Stimulated activated CD8-positive, alpha-beta memory T cell treated with anti-CD3 and anti-CD28 coated beads, Interleukin-12 subunit alpha, Interleukin-12 subunit beta, amount 100 ng/mL, for 24 hours (primary cell): ENCODE measurements at regions not wholly inside any gene's neighbourhood (a gene's known extent, or its start where the extent isn't known, plus 50 kb on each side); places are given as distances from the start of the nearest gene placed in this dataset.
"Not testable (repeated sequence)": the region's sequence is repeated elsewhere in the genome, so short reads cannot be mapped to it uniquely, and the experiment has no call there.

Experiments
- DNase-seq: peaks from one replicate; pipeline ENCODE4 v3.0.0-alpha.2; 2020; ENCODE audit errors: extremely low read depth

DNA sequence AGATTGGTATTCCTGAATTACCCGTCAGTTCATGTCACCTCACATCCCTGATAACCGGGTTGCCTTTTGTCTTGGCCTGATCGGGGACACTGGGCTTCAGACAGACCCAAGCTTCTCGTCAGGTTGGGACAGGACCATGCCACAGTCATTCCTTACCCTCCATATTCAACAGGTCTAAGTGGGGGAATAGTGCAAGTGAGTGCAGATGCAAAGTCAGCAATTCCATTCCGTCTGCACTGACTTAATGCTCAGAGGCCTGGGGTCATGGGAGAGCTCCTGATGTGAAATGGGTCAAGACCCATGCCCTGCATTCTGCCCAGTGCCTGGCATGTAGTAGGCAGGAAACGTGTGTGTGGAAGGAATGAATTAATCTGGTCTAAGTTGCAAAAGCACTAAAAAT is 95.4 kb upstream of the PITRM1 start:
- no peak for DNase-seq

DNA sequence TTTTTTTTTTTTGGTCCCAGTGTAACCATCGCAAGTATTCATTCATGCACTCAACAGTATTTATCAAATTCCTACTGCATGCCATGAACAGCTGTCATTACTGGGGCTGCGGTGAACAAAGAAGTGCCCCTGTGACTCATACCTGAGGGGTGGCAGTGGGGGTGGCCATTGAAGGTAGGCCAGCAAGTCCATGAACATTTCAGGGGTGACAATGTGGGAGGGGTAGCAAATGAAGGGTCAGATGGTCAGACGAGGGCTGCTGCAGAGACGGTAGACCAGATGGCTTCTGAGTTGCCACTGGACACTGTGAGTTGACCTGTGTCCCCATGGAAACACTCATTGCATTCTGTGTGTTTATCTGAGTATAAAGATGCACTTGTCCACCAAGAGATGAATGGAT is 92.5 kb upstream of the PITRM1 start:
- no peak for DNase-seq

DNA sequence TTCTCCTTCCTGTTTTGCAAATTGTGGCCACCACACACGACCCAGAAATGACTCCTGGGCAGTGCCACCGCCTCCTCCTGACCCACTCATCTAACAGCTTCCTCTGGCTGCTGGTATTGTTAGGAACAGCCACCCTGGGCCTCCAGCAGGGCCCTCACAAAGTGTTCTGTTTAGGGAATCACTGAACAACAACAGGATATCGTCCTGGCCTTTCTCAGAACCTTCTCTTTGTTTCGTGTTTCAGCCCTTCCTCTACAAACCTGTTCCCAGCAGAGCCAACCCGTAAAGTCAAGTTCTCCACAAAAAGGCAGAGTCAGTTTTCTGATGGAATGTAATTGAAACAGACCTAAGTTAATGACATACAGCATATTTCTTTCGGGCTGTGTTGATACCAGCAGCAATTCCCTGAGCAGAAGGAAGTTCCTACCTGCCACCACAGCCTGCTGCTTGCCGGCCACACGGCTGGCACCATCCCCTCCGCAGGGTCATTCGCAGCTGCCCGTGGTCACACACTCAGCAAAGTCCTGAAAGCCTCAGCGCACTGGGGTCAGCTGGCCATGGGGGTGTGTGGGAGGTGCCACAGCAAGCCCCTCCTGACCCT is 91.7 kb upstream of the PITRM1 start:
- no peak for DNase-seq

GRCh38 chr10:3263747-3264146 is 91.2 kb upstream of the PITRM1 start:
- no peak for DNase-seq

DNA sequence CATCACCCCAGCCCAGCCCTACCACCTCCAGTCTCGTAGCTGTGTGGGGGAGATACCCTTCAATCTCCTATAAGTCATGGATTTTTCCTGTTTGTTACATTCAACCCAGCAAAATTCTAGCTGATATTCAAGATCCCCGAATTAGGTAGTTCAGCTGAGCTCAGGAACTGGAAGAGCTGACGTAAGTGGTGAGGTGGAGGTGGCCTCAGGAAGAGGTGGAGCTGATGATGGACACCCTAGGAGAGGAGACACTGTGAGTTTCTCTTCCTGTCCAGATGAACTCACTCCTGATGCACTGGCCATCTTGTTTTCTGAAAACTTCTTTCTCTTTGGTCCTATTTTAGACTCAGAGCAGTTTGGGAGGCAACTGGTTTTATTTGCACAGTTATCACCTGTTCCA is 90.5 kb upstream of the PITRM1 start:
- no peak for DNase-seq

DNA sequence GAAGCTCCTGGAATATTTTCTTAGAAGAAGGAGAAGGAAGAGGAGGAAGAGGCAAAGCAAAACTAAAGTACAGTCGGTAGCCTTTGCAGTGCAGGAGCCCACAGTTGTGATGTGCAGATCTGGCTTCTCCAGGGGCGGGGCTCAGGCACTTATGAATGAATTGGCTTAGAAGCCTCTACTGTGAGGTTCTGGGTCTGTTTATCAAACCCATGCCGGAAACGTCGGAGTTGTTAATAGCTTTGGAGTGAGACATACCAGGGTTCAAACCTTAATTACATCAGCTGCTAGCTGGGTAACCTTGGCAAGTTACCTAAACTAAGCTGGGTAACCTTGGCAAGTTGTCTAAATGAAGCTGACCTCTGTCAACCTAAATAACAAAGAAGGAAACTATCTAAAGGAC is 89.3 kb upstream of the PITRM1 start:
- DNase-seq = no peak

GRCh38 chr10:3260066-3260834 is 87.7 kb upstream of the PITRM1 start:
- DNase-seq = no peak

DNA sequence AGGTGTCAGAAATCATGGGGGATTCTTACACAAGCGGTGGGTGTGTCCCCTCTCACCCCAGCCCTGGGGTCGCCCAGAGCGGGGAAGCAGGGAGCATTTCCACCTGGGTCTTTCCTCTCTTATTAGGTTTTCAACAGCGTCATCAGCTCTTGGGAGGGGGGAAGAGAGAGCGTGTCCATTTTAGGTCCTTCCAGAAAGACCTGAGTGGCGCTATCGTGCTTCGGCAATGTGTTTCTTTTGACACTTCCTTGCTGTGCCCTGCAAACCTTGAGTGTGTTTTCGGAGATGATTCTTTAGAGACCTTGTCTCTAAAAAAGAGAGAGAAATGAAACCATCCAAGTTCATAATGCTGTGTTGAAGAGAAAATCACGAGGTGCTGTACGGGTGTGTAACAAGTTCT is 86.9 kb upstream of the PITRM1 start:
- no peak for DNase-seq

GRCh38 chr10:3258394-3258793 is 85.8 kb upstream of the PITRM1 start:
- DNase-seq = no peak

GRCh38 chr10:3255616-3256015 is 83.0 kb upstream of the PITRM1 start:
- DNase-seq = no peak

DNA sequence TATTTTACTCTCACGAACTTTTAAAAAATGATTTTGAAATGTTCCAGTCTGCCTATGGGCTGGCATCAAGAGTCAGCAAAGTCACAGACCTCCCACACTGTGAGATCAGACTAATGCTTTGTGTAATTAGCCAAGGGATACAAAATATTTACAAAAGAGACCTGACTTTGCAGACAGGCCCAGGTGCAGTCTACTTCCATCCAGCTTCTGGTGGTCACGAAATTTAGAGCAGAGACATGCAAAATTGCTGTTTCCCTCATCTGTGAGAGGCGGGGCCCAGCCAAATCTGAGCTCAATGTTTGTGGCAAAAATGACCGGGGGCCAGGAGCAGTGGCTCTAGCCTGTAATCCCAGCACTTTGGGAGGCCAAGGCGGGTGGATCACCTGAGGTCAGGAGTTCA is 82.5 kb upstream of the PITRM1 start:
- no peak for DNase-seq

DNA sequence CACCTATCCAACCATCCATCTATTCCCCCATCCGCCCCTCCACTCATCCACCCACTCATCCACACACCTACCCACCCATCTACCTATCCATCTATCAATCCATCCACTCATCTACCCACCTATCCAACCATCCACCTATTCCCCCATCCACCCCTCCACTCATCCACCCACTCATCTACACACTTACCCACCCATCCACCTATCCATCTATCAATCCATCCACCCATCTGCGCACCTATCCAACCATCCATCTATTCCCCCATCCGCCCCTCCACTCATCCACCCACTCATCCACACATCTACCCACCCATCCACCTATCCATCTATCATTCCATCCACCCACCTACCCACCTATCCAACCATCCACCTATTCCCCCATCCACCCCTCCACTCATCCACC is 81.4 kb upstream of the PITRM1 start:
- not testable (repeated sequence) for DNase-seq

GRCh38 chr10:3251172-3251571 is 78.6 kb upstream of the PITRM1 start:
- no peak for DNase-seq

DNA sequence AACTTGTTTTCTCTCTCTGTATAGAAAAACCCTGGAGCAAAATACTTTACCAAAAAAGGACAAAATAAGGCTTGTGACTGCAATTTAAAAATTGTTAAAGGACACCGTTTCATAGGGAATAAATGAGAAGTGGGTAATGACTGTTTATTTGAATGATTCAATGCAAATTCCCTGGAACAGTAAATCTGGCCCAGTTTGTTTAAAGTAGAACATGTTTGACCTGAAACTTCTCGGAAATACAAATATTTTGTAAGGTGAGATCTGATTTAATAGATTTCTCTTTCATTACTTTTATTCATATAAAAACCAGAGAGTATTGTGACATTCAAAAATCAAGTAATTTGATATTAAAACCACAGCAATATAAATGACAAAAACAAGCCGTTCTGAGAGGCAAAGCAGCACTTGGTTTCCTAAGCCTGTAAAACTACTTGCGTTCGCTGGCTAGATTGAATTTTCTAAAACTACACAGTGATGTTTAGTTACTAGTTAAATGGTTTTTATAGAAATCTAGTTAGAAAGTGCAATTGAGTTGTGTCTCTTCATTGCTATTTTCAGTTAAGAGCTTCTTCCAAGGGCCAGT is 76.8 kb upstream of the PITRM1 start:
- DNase-seq = no peak

GRCh38 chr10:3248526-3249306 is 76.1 kb upstream of the PITRM1 start:
- DNase-seq = no peak

GRCh38 chr10:3245395-3245794 is 72.8 kb upstream of the PITRM1 start:
- DNase-seq = no peak

GRCh38 chr10:3241967-3242650 is 69.5 kb upstream of the PITRM1 start:
- no peak for DNase-seq

- DNase-seq = no peak
Measured at GRCh38 chr10:3241274-3241921, 68.8 kb upstream of the PITRM1 start.

DNA sequence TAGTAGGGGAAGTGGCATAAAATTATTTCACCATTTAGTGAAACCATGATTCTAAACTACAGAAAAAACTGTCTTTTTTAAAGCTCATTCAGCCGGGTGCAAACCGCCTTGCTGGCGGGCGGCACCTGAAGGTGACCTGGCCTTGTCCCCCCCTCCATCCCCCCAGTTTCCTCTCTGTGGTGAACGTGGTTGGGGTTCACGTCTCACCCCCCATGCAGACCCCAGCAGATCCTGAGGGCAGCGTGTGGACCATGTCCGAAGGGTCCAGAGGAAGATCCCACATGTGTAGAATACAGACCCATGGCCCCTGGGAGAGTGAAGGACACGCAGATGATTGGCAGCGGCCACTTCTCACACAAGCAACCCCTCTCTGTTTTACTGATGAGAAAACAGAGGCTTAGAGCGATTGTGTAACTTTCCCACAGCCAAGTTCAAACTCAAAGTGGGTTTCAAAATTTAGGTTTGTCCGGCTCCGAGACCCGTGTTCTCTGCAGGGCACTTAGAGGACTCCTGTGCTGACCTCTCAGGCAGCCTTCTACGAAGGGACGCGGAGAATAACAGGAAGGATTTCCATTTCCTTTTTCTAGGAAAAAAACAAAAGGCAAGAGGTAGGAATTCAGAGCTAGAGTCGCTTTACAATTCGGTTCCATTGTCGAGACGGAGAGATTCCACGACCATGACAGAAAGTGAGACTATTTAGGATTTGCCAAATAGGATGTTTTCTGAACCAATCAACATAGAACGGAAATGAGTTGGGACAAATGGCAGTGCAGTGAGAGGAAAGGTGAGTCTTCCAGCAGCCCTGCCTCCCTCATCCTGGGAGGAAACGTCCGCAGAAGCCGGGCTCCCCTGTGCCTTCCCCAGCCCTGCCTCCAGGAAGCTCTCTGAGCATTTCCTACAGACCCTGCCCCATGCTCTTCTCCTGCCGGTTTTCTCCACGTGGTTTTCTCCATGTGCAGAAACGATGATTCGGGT is 67.6 kb upstream of the PITRM1 start:
- DNase-seq = no peak
